ENCODE measurements at regions not wholly inside any gene's neighbourhood (a gene's known extent, or its start where the extent isn't known, plus 50 kb on each side); places are given as distances from the start of the nearest gene placed in this dataset.

DNA sequence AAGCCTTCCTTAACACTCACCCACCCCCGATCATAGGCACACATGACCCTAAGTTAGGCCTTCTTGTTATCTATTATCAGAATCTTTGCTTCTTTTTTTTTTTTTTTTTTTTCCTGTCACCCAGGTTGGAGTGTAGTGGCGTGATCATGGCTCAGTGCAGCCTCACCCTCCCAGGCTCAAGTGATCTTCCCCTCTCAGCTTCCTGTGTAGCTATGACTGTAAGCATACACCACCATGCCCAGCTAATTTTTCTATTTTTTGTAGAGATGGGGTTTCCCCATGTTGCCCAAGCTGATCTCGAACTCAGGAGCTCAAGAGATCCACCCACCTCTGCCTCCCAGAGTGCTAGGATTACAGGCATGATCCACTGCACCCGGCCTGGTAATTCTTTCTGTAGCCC lies 328.7 kb downstream of the NR4A2 start:
- TF ChIP-seq CTCF (IDR thresholded peaks at IDR 0.05; ENCODE audit: control extremely low read depth in 1 of 3, insufficient read depth in 1 of 3, low read depth in 1 of 3, low read length in 3 of 3) (no peak), POLR2A (IDR thresholded peaks at IDR 0.05; ENCODE audit: control extremely low read depth in 1 of 2, low read depth in 2 of 2, low read length in 2 of 2) (no peak), GABPA (IDR thresholded peaks at IDR 0.05; ENCODE audit: borderline replicate concordance, insufficient read depth, low read length) (no peak), RFX5 (IDR thresholded peaks at IDR 0.05; ENCODE audit: borderline replicate concordance, low read depth, low read length) (no peak), MAFK (IDR thresholded peaks at IDR 0.05; ENCODE audit: low read depth, low read length) (no peak), SP2 (IDR thresholded peaks at IDR 0.05; ENCODE audit: low read length) (no peak), CEBPB (IDR thresholded peaks at IDR 0.05; ENCODE audit: low read depth, low read length) (no peak)

Measured in H1 (cell line).